GM10847 (cell line): ENCODE measurements at regions not wholly inside any gene's neighbourhood (a gene's known extent, or its start where the extent isn't known, plus 50 kb on each side); places are given as distances from the start of the nearest gene placed in this dataset.

Experiments used
- POLR2A ChIP-seq: IDR thresholded peaks from 2 replicates; pipeline ENCODE4 v1.6.1; 2011; ENCODE audit not compliant: insufficient read length; ENCODE audit errors: extremely low read depth

DNA sequence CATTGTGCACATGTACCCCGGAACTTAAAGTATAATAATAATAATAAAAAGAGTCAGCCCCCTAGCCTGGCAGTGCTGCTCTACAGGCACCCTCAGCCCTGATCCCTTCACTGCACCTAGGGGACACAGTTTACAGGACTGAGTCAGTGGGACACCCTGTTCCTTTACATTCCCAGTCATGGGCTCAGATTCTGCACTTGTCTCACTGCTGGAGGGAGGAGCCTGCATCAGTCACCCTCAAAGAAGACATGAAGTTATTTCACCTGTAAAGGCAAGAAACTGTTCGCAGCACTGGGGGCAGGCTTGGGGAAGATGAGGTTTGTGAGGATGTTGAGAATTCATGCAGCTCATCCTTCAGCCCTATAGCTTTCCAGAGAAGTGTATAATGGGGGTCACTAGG lies 50.7 kb upstream of the VPREB1 start:
- no peak for TF ChIP-seq POLR2A

DNA sequence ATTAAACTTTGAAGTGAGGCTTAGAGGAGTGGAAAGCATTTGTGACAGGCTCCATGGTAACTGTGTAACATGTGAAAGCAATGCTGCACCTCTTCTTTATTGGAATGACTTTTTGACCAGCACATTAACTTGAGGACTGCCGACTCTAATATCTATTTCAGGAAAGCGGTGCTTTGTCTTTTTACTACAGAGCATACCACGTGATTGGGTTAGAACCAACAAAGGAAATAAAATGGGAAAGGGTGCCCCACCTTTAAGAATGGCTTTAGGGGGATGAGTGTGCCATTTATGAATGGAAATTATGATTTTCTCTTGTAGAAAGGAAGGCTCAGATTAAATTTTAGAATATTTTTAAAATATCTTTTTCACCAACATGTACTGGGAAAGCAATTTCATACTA lies 57.3 kb upstream of the VPREB1 start:
- no peak for TF ChIP-seq POLR2A

DNA sequence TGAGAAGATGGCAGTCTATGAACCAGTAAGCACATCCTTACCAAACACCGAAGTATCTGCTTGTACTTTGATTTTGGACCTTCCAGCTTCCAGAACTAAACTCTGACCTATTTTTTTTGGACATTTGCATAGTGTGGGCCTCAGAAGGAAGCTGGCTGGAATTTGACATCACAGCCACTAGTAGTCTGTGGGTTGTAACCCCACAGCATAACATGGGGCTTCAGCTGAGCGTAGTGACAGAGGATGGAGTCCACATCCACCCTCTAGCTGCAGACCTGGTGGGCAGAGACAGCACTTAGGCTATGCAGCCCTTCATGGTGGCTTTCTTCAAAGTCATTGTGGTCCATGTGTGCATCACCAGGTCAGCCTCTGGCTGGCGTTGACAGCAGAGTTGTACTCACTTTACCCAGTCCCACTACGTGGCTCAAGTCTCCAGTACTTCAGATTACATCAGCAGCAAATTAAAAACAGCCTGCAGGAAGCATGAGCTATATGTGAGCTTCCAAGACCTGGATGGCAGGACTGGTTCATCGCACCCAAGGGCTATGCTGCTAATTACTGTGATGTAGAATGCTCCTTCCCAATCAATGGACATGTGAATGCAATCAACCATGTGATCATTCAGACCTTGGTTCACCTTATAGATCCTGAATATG lies 58.6 kb upstream of the VPREB1 start:
- TF ChIP-seq POLR2A: no peak

DNA sequence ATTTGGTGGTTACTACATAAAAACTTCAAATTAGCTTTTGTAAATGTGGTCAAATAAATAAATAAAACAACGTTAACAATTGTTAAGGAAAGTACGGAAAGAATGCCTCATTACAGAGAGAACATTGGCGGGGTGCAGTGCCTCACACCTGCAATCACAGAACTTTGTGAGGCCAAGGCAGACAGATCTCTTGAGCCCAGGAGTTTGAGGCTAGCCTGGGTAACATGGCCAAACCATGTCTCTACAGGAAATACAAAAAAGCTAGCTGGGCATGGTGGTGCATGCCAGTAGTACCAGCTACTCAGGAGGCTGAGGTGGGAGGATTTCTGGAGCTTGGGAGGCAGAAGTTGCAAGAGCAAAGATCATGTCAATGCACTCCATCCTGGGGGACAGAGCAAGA lies 59.4 kb upstream of the VPREB1 start:
- no peak for TF ChIP-seq POLR2A

DNA sequence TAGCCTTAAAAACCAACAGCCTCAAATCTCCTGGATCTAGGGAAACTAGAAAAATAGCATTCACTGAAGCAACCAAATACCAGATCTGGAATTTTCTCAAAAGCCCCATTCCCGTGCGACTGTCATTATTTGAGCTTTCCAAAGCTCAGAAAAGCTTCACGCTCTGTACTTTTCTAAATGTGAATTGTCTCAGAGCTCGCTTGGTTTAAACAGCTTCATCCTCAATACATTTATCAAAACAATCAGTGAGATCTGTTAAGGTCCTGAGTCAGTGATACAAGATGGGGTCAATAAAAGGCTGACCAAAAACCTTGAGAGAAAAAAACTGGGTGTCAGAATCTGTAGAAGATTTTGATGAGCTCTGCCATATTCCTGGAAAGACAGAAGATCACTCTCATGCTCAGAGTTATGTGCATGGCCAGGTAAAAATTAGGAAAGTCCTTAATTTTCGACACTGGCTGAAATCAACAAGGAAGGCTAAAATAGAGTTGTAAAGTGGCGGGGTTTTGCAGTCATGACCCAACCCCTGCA lies 60.2 kb upstream of the VPREB1 start:
- no peak for TF ChIP-seq POLR2A

DNA sequence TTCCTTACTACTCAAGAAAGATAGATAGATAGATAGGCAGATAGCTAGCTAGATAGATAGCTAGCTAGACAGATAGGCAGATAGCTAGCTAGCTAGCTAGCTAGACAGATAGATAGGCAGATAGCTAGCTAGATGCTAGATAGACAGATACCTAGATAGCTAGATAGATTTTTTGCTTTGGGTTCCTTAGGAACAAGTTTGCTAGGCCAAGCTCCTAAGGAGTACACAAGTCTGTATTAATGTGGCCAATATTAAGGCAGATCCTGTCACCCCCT lies 61.7 kb upstream of the VPREB1 start:
- no peak for TF ChIP-seq POLR2A

DNA sequence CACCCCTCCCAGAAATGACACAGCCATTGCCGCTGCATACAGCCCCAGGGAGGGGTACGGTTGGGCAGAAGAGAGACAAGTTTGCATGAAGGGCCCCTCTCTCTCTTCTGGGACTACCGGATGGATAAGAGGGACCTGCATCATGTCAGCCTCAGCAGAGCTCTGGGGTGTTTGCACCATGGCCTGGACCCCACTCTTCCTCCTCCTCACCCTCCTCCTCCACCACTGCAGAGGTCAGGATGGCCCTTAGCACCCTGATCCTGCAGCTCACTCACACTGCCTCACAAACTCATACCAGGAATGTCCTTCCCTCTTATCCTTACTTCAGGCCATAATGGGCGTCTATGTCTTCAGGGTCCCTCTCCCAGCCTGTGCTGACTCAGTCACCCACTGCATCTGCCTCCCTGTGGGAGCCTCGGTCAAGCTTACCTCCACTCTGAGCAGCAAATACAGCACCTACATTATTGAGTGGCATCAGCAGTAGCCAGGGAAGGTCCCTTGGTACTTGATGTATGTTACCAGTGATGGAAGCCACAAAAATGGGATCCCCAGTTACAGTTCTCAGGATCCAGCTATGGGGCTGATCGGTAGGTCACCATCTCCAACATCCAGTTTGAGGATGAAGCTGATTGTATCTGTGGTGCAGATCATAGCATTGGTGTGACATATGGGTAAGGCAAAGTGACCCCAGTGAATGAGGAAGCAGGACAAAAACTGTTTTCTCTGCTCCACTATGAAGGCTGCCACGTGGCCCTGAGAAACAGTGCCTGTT lies 62.2 kb upstream of the VPREB1 start:
- TF ChIP-seq POLR2A: no peak

DNA sequence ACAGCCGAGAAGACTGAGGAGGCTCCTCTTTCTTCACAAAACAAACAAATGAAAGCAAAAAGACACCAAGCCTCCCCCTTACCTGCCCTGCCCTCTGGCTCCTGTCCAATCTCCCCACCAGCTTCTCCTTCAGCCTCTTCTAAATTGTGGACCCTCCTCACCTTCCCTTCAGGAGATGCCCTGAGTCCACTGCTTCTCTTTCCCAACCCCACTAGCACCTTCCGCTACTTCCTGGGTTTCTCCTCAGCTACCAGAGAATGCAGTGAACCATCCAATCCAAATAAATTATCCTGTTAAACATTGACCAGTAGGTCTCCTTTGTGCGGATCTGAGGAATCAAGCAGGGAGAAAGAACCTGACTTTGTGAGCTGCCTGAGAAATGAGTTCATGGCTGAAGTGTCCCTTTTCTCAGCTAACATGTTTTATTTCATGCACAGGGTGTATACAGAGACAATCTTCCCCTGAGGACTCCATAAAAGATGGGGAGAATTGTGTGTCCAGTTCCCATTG lies 63.2 kb upstream of the VPREB1 start:
- no peak for TF ChIP-seq POLR2A

DNA sequence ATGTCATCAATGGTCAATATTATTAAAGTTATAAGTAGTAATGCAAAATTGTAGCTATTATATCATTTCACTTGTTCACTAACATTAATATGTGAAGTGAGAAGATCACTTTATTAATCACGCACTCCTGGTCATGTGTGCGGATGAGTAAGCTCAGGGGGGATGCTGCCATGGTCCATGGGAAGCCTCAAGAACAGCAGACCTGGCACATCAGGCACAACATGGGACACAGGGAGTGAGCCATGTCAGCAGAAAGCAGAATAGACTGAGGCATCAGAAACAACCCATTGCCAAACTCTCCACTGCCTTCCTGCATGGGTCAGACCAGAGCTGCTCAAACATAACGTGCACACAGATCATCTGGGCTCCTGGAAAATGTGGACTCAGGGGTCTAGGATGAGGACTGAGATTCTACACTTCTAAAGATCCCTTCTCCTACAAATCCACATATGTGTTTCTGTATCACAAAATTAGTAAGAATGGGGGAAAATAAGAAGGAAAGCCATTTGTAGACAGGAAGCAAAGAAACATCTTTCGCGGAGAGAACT lies 63.8 kb upstream of the VPREB1 start:
- TF ChIP-seq POLR2A: no peak

DNA sequence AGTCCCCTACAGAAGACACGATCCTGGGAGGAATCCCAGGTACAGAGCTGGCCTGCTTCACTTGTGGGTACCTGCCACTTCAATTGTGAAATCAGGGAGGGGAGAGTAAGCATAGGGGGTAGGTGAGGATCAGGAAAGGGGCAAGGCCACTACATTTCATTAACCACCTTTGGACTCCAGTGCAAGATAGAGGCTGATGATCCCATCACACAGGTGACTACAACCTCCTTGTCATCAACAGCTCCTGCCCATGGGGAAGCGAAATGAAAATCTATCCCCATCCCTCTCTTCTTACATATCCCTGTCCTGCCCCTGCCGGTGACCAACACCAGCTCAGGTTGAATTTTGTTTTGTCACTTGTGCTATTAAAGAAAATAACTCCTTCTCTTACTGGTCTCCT lies 64.7 kb upstream of the VPREB1 start:
- no peak for TF ChIP-seq POLR2A

DNA sequence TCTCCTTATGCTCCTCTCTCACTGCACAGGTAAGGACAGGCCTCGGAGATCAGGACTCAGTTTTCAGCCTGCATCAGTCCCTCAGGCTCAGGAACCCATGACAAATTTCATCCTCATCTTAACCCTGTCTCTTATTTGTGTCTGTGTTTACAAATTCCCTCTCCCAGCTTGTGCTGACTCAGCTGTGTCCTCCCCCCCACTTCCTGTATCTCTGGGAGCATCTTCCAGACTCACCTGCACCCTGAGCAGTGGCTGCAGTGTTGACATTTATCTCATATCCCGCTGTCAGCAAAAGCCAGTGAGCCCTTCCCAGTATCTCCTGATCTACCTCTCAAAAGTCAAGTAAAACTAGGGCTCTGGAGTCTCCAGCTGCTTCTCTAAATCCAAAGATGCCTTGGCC lies 65.6 kb upstream of the VPREB1 start:
- no peak for TF ChIP-seq POLR2A

DNA sequence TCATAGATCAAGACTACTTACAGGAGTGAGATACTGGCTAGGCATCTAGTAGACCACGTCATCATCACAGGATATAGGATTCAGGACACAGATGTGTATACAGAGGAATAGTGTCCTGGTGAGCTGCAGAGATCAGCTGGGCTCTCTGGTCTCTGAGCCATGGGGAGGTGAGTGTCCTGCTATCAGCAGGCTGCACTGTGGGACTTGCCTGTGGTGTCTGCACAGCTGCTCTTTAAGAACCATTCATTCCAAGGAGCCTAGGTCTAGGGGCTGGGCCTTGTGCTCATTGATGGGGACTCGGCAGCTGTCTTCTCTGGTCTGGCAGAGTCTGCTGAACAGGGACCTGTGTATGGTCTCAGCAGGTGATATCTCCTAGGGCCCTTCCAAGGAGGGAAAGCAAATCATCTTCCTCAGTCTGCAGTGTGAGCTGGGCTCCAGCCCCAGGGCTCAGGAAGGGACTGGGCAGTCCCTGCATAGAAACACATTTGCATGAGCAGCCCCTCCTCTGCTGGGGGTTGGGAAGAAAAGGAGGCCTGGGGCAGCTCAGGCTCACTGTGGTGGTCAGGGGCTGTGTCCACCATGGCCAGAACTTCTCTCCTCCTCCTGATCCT lies 66.1 kb upstream of the VPREB1 start:
- TF ChIP-seq POLR2A: no peak

DNA sequence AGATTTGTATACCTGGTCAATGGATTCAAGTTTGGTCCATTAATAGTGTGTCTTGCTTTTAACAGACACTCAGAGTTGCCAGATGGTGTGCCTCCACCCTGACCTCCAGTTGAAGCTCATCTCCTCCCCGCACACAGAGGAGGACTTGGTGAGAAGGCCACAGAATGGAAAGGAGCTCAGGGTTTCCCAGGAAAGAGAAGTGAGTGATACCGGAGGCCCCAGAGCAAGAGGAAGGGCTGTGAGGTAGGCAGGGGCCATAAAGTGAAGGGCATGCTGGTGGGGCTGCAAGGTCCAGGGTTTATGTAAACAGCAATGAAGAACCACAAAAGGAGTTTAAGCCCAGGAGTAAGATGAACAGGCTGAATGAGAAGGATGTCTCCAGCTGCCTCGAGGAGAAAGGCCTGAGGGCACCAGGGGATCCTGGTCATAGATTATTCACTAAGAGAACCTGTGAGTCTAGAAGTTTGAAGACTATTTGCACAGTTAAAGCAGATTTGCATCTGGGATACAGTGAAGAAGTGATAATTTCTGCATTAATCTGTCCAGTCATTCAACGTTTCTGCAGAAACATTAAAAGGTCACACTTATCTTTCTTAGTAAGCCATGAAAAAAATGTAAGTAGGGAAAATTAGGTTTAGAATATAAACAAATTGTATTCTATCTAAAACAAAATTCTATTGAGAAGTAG lies 67.5 kb upstream of the VPREB1 start:
- TF ChIP-seq POLR2A: no peak

DNA sequence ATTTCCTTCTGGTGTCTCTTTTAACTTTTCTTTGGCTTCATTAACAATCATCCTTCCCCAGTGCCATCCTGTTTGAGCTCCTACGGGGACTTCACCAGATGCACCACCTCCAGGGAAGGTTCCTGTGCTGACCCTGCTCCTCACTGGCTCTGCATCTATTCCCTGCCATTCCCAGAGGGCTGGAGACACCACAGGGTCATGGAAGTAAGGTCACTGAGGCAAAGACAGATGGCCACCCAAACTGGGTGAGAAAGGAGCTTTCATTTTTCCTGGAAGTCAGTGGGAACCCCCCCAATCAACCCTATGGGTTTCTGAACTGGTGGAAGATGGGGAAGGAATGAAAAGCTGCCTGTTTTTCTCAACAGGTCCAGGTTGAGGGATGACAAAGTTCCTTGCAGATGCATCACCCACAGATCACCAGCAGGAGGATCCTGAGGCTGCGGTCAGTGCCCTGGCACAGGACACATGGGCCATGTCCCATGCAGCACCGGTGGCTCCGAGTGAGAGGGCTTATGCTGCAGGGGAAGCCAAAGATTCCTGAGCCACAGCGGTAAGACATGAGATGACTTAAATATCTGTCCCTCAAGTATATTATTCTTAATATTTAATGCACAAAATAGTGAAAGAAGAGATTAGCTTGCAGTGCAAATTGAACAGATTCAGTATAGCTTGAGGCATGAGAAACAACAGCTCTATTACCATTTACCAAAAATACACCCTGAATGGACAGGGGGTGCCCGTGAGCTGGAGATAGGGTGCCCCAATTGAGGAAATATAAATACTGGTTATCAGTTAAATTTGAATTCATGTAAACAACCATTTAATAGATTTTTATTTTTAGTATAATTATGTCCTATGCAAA lies 73.0 kb upstream of the VPREB1 start:
- TF ChIP-seq POLR2A: no peak

DNA sequence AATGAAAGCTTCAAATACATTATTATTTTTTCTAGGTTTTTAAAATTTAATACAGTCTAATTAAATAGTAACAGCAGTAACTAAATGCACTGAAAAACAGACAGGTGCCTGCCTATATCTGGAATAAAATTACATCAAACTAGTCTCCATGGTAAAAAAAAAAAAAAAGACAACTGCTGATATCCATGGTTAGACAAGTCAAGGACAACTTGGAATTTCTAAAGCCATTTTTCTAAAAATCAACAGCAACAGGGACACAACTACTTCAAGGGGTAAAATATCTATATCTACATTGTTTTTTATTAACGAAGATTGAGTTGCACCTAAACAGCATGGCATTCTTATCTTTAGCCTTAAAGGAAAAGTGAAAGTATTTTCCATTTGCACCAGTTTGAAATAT lies 74.7 kb upstream of the VPREB1 start:
- TF ChIP-seq POLR2A: no peak
